ENCODE measurements at regions not wholly inside any gene's neighbourhood (a gene's known extent, or its start where the extent isn't known, plus 50 kb on each side); places are given as distances from the start of the nearest gene placed in this dataset.

- TF ChIP-seq CTCF (IDR thresholded peaks at IDR 0.05; ENCODE audit: low read depth, low read length) = no peak
- TF ChIP-seq EZH2phosphoT487 (IDR thresholded peaks at IDR 0.05; ENCODE audit: low read depth) = no peak
These were observed 248.5 kb upstream of the PDE3A start for GRCh38 chr12:20119596-20120402.

All from OCI-LY3 (cell line).